K562 (cell line): ENCODE measurements at regions not wholly inside any gene's neighbourhood (a gene's known extent, or its start where the extent isn't known, plus 50 kb on each side); places are given as distances from the start of the nearest gene placed in this dataset.

Source experiments
- CHD7 ChIP-seq: fragments of 200-600 bp; sonication (generic); IDR thresholded peaks from one replicate; pipeline ENCODE4 v1.6.1; 2012; ENCODE audit warnings: mild to moderate bottlenecking, low read depth, low read length, inconsistent platforms
- KLF13 ChIP-seq: fragments of 450-650 bp; IDR thresholded peaks from 2 replicates; pipeline ENCODE4 v1.6.1; 2016; ENCODE audit warnings: missing genetic modification characterization, low read depth, mild to moderate bottlenecking, missing compliant biosample characterization, moderate library complexity, borderline replicate concordance
- ZNF232 ChIP-seq: sonication (generic); formaldehyde crosslinking; IDR thresholded peaks from 2 replicates; pipeline ENCODE4 v1.8.0; 2022; ENCODE audit warnings: mild to moderate bottlenecking, missing genetic modification reagents
- TF ChIP-seq, protein P1 (sequence below): fragments of 250-450 bp; sonication (Bioruptor Pico); IDR thresholded peaks from 2 replicates; pipeline ENCODE4 v1.6.1; 2021; ENCODE audit warnings: mild to moderate bottlenecking

DNA sequence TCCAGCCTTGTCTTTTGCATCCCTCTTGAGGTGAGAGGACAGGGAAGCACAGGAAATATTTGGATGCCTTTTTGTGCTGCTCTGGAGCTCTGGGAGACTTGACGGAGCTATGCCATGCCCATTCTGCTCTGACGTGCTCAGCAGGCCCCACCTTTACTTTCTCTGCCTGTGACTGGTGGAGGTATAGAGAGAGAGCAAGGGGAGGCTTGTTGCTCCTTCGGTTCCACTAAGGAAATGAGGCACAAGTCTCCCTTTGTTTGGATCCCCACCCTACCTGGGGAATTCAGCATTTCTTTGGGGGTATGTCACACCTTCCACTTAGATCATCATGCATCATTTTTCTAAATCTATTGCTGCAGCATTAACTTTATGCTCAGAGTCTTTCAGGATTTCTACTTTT lies 121.8 kb upstream of the CNTLN start (continued):
- TF ChIP-seq CHD7 (no peak), KLF13 (tag) (no peak), ZNF232 (CRISPR knock-in tag) (no peak)
- TF ChIP-seq, protein P1, sequence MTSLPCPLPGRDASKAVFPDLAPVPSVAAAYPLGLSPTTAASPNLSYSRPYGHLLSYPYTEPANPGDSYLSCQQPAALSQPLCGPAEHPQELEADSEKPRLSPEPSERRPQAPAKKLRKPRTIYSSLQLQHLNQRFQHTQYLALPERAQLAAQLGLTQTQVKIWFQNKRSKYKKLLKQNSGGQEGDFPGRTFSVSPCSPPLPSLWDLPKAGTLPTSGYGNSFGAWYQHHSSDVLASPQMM (CRISPR knock-in tag), result no peak
